OCI-LY3 (cell line): ENCODE measurements at regions not wholly inside any gene's neighbourhood (a gene's known extent, or its start where the extent isn't known, plus 50 kb on each side); places are given as distances from the start of the nearest gene placed in this dataset.

Source experiments
- CTCF ChIP-seq: fragments of 200-600, 300-600 bp; sonication (generic); IDR thresholded peaks from 2 replicates; pipeline ENCODE4 v1.5.1; 2014; ENCODE audit warnings: antibody characterized with exemption, low read length, low read depth
- EZH2phosphoT487 ChIP-seq: fragments of 200-600 bp; shearing (Covaris generic); IDR thresholded peaks from 2 replicates; pipeline ENCODE4 v1.6.1; 2018; ENCODE audit warnings: antibody characterized with exemption, mixed run types, low read depth

GRCh38 chr2:157991932-157992331, 109.7 kb upstream of the UPP2 start:
- TF ChIP-seq CTCF, result no peak
- no peak for TF ChIP-seq EZH2phosphoT487
